GM12865 (cell line): ENCODE measurements at regions not wholly inside any gene's neighbourhood (a gene's known extent, or its start where the extent isn't known, plus 50 kb on each side); places are given as distances from the start of the nearest gene placed in this dataset.
"Not testable (repeated sequence)": the region's sequence is repeated elsewhere in the genome, so short reads cannot be mapped to it uniquely, and the experiment has no call there.

Experiments
- DNase-seq: peaks from one replicate; pipeline ENCODE4 v3.0.0; 2010; ENCODE audit warnings: low read depth
- H3K4me3 ChIP-seq: 2 replicates; pipeline ENCODE4 v1.5.1; 2011; ENCODE audit warnings: mild to moderate bottlenecking, low read depth, low read length, control low read depth
- CTCF ChIP-seq: IDR thresholded peaks from 2 replicates; pipeline ENCODE4 v1.5.1; 2011; ENCODE audit warnings: low read length, control low read depth, low read depth, inconsistent platforms; ENCODE audit not compliant: insufficient read depth; ENCODE audit errors: missing control alignments

GRCh38 chr15:53158995-53159394 lies 368.9 kb upstream of the ONECUT1 start:
- no peak for DNase-seq
- H3K4me3 ChIP-seq, result no peak overlapping the region
- TF ChIP-seq CTCF, result no peak

GRCh38 chr15:53133255-53133850 lies 343.2 kb upstream of the ONECUT1 start:
- no peak for DNase-seq
- H3K4me3 ChIP-seq, result no peak overlapping the region
- no peak for TF ChIP-seq CTCF

- no peak for DNase-seq
- TF ChIP-seq CTCF, result no peak
- H3K4me3 ChIP-seq, result no peak overlapping the region
Measured at GRCh38 chr15:53130943-53131342, 340.8 kb upstream of the ONECUT1 start.

DNA sequence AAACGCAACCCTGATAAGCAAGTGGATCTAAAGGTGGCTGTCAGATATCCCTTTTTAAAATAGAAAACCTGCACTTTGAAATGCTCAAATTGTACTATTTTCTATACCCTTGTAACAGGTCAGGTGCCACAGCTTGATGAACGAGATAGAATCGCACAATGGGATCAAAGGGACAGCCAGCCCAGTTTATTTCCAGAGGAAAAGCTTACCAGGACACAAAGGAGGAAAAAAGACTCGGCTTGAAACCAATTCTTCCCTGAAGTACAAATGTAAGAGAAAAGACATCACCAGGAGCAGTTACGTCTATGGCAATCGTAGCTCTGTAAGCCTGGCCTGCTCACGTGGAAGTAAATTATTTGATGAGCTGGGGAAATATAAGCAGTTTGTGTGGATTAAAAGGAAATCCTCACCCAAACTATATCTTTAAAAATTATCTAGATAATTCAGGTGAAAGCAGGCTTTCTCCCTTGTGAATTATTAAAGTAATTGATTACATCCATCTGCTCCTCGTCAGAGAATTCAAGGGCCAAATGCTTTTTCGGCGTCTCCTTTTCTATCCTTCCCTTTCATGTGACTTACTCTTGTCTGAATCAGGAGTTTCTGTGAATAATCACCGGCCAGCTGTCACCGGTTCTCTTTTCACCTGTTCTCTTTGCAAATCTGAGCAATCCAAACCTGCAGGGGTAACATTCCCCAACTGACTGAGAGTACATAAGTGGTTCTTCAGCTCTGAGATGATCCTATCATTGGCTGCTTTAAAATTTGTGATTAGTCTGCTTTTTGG lies 339.2 kb upstream of the ONECUT1 start:
- H3K4me3 ChIP-seq, result no peak overlapping the region
- DNase-seq, result no peak
- no peak for TF ChIP-seq CTCF

DNA sequence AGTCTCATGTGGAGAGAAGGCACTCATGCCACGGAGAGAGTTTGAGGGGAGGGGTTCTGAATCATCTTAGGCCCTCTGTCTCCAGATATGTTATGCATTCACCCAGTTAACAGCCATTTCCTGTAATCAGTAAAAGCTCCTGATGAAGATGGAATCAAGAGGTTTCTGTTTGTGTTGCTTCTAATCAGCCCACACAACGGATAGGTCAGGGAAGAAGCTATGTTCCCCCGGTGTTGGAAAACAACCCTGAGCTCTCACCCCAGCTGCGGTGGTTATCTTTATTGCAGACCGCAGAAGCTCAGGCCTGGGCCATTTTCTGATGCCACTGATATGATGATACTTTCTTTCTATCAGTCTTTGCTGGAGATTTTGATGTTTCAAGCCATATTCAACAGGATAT lies 338.5 kb upstream of the ONECUT1 start:
- DNase-seq, result no peak
- H3K4me3 ChIP-seq, result no peak overlapping the region
- TF ChIP-seq CTCF, result no peak

DNA sequence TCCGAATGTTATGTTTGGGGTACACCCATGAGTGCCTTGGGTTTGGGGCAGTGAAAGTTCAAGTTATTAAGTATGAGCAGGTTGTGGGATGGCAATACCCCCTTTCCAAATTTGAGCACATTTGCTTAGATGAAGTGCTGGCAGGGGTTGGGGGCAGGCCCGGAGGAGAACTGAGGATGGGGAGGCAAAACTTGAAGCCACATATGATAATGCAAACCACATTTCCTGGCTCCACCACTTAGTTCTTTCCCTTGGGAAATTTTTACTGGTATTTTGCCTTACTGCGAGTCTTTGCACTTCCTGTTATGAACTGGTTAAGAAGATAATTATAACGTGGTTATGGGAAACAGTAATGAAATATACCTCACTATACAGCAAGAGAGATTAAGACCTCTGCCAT lies 336.0 kb upstream of the ONECUT1 start:
- DNase-seq, result no peak
- no peak for TF ChIP-seq CTCF
- H3K4me3 ChIP-seq, result no peak overlapping the region

GRCh38 chr15:53122818-53123217 lies 332.7 kb upstream of the ONECUT1 start:
- no peak for DNase-seq
- TF ChIP-seq CTCF, result no peak
- no peak overlapping the region for H3K4me3 ChIP-seq

DNA sequence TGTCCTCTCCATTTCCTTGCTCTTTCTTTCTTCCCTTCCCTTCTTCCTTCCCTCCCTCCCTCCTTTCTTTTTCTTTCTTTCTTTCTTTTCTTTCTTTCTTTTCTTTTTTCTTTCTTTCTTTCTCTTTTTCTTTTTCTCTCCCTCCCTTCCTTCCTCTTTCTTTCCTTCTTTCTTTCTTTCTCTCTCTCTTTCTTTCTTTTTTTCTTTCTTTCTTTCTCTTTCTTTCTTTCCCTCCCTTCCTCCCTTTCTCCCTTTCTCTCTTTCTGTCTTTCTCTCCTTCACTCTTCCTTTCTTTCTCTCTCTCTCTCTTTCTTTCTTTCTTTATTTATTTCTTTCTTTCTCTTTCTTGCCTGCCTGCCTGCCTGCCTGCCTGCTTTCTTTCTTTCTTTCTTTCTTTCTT lies 326.8 kb upstream of the ONECUT1 start:
- DNase-seq, H3K4me3 ChIP-seq: not testable (repeated sequence)
